ENCODE measurements at regions not wholly inside any gene's neighbourhood (a gene's known extent, or its start where the extent isn't known, plus 50 kb on each side); places are given as distances from the start of the nearest gene placed in this dataset.

- H2BK120ac ChIP-seq (ENCODE audit: low read depth, low read length): no peak overlapping the region
- dilution Hi-C loops (cut with HindIII; ENCODE audit: low sequenced_read_pairs, unreplicated experiment): no loop called here
- ATAC-seq (ENCODE audit: low read depth): no peak
These were observed 89.7 kb upstream of the E2F8 start for GRCh38 chr11:19330416-19330815.

More at GRCh38 chr11:19330416-19330815, 89.7 kb upstream of the E2F8 start:
- Histone ChIP-seq H2BK5ac (ENCODE audit: low read depth, low read length, poor library complexity, severe bottlenecking) (no peak overlapping the region), H3K56ac (ENCODE audit: extremely low read depth, insufficient read depth, low read length) (no peak overlapping the region), H3K23ac (ENCODE audit: low read depth, low read length) (no peak overlapping the region), H3K9me3 (ENCODE audit: control insufficient read depth, insufficient read depth, low read length) (no peaks in the 10 kb centered on the region), H4K91ac (ENCODE audit: insufficient read depth, low read depth, low read length) (no peak overlapping the region), H3K27ac (ENCODE audit: insufficient read depth, low read length) (no peak overlapping the region), H2AK9ac (replicated peaks; ENCODE audit: low read depth, low read length, poor library complexity) (no peak overlapping the region), H2BK15ac (ENCODE audit: low read depth, low read length) (no peak overlapping the region), H2AK5ac (ENCODE audit: low read depth, low read length) (no peak overlapping the region), H4K8ac (ENCODE audit: low read depth in 2 of 2, low read length in 2 of 2) (no peak overlapping the region), H3K9me1 (ENCODE audit: insufficient read depth, low read length) (no peaks in the 10 kb centered on the region), H3K14ac (replicated peaks; ENCODE audit: low read depth, low read length) (no peak overlapping the region), H4K20me1 (ENCODE audit: insufficient read depth, low read length) (no peaks in the 10 kb centered on the region), H3K4me3 (ENCODE audit: insufficient read depth, low read depth, low read length) (no peak overlapping the region), H4K5ac (ENCODE audit: low read depth, low read length) (no peak overlapping the region), H3K4me2 (ENCODE audit: low read depth, low read length) (no peak overlapping the region), H2AFZ (replicated peaks; ENCODE audit: low read length, poor library complexity) (no peak overlapping the region), H3K36me3 (ENCODE audit: control insufficient read depth, insufficient read depth, low read length) (no peaks in the 10 kb centered on the region), H3K27me3 (ENCODE audit: control insufficient read depth, insufficient read depth, low read length) (peaks cover 55% of the 10 kb centered on the region), H3K18ac (ENCODE audit: low read depth, low read length) (no peak overlapping the region), H3K4me1 (ENCODE audit: control insufficient read depth, insufficient read depth, low read length) (no peaks in the 10 kb centered on the region; the same call in 1 of the 2 replicates), H3K4ac (ENCODE audit: low read depth, low read length) (no peak overlapping the region), H2BK20ac (ENCODE audit: low read depth, low read length) (no peak overlapping the region), H3K79me1 (ENCODE audit: low read depth in 1 of 2, low read length in 2 of 2) (no peaks in the 10 kb centered on the region), H3K9ac (ENCODE audit: low read depth, low read length) (no peak overlapping the region)
- intact Hi-C loops (cut with micrococcal nuclease): no loop called here
- 0% methylated on average over 1 of the region's 2 CpGs; no CpG with 5 or more reads in 1 of the 2 experiments for WGBS, 2 experiments (ENCODE audit: extremely low coverage in 2 of 2, insufficient read length in 1 of 2)
- CTCF ChIA-PET: no interaction called here
- no peak for TF ChIP-seq MAFK (IDR thresholded peaks at IDR 0.05; ENCODE audit: low read depth, low read length)
- no peak for TF ChIP-seq RAD21 (IDR thresholded peaks at IDR 0.05; ENCODE audit: low read length)
- no peak for TF ChIP-seq NFE2L2 (IDR thresholded peaks at IDR 0.05; ENCODE audit: low read depth, low read length)
- TF ChIP-seq POLR2A (IDR thresholded peaks at IDR 0.05; ENCODE audit: low read depth, low read length): no peak
- no peak for TF ChIP-seq ELK1 (IDR thresholded peaks at IDR 0.05; ENCODE audit: borderline replicate concordance, low read depth, low read length)
- TF ChIP-seq BHLHE40 (IDR thresholded peaks at IDR 0.05; ENCODE audit: low read depth, low read length): no peak
- TF ChIP-seq RFX5 (IDR thresholded peaks at IDR 0.05; ENCODE audit: low read depth, low read length): no peak
- TF ChIP-seq FOS (IDR thresholded peaks at IDR 0.05; ENCODE audit: low read depth, low read length): no peak
- no peak for TF ChIP-seq SMC3 (IDR thresholded peaks at IDR 0.05; ENCODE audit: low read depth, low read length)
- no peak for TF ChIP-seq CHD1 (IDR thresholded peaks at IDR 0.05; ENCODE audit: low read depth, low read length)
- no peak for TF ChIP-seq RCOR1 (IDR thresholded peaks at IDR 0.05; ENCODE audit: insufficient replicate concordance, low read length)
- TF ChIP-seq MAZ (IDR thresholded peaks at IDR 0.05; ENCODE audit: borderline replicate concordance, low read depth, low read length): no peak
- no peak for TF ChIP-seq CTCF (conservative IDR thresholded peaks at IDR 0.05; ENCODE audit: low read depth, low read length)
- no peak for TF ChIP-seq USF2 (IDR thresholded peaks at IDR 0.05; ENCODE audit: low read depth, low read length)
- no peak for TF ChIP-seq CEBPB (IDR thresholded peaks at IDR 0.05; ENCODE audit: low read depth, low read length)
- no peak for DNase-seq
- BruUV-seq (replicated peaks): no TSS peak
- in situ Hi-C loops (cut with MboI; ENCODE audit: low sequenced_read_pairs): no loop called here
- POLR2A ChIA-PET (ENCODE audit: unreplicated experiment): no interaction called here
